Embryonic facial prominence (tissue), 1 donor: ENCODE measurements at regions not wholly inside any gene's neighbourhood (a gene's known extent, or its start where the extent isn't known, plus 50 kb on each side); places are given as distances from the start of the nearest gene placed in this dataset.

ENCODE experiments used
- DNase-seq: peaks from one replicate; pipeline ENCODE4 v3.0.0-alpha.2; 2016; ENCODE audit errors: extremely low spot score

- DNase-seq, result no peak
Observed at GRCh38 chr5:62011089-62011664, 294.8 kb upstream of the KIF2A start.

GRCh38 chr5:62017092-62017491 is 288.9 kb upstream of the KIF2A start:
- no peak for DNase-seq

GRCh38 chr5:62029303-62029702 is 276.7 kb upstream of the KIF2A start:
- DNase-seq, result no peak

- DNase-seq, result no peak
Observed at GRCh38 chr5:62030326-62030725, 275.7 kb upstream of the KIF2A start.

- DNase-seq, result no peak
Observed at GRCh38 chr5:62038024-62038423, 268.0 kb upstream of the KIF2A start.

GRCh38 chr5:62041156-62041756 is 264.8 kb upstream of the KIF2A start:
- DNase-seq, result no peak

- no peak for DNase-seq
Observed at GRCh38 chr5:62042007-62042406, 264.0 kb upstream of the KIF2A start.

- DNase-seq, result no peak
Observed at GRCh38 chr5:62043289-62044280, 262.4 kb upstream of the KIF2A start.

- DNase-seq, result no peak
Observed at GRCh38 chr5:62044989-62045388, 261.0 kb upstream of the KIF2A start.

- DNase-seq, result no peak
Observed at GRCh38 chr5:62046191-62046590, 259.8 kb upstream of the KIF2A start.

GRCh38 chr5:62051747-62052146 is 254.3 kb upstream of the KIF2A start:
- no peak for DNase-seq

- DNase-seq, result no peak
Observed at GRCh38 chr5:62059960-62060359, 246.0 kb upstream of the KIF2A start.

GRCh38 chr5:62065050-62065449 is 241.0 kb upstream of the KIF2A start:
- DNase-seq, result no peak

GRCh38 chr5:62066761-62067277 is 239.2 kb upstream of the KIF2A start:
- no peak for DNase-seq

GRCh38 chr5:62068554-62068953 is 237.5 kb upstream of the KIF2A start:
- DNase-seq, result no peak

- DNase-seq, result no peak
Observed at GRCh38 chr5:62077387-62077786, 228.6 kb upstream of the KIF2A start.

GRCh38 chr5:62077823-62078550 is 228.0 kb upstream of the KIF2A start:
- no peak for DNase-seq

GRCh38 chr5:62082370-62082801 is 223.6 kb upstream of the KIF2A start:
- DNase-seq, result no peak

- no peak for DNase-seq
Observed at GRCh38 chr5:62083247-62083646, 222.8 kb upstream of the KIF2A start.

- no peak for DNase-seq
Observed at GRCh38 chr5:62083661-62084060, 222.3 kb upstream of the KIF2A start.

GRCh38 chr5:62084391-62084790 is 221.6 kb upstream of the KIF2A start:
- DNase-seq, result no peak

GRCh38 chr5:62090953-62091352 is 215.1 kb upstream of the KIF2A start:
- DNase-seq, result no peak
